ENCODE measurements at regions not wholly inside any gene's neighbourhood (a gene's known extent, or its start where the extent isn't known, plus 50 kb on each side); places are given as distances from the start of the nearest gene placed in this dataset.

DNA sequence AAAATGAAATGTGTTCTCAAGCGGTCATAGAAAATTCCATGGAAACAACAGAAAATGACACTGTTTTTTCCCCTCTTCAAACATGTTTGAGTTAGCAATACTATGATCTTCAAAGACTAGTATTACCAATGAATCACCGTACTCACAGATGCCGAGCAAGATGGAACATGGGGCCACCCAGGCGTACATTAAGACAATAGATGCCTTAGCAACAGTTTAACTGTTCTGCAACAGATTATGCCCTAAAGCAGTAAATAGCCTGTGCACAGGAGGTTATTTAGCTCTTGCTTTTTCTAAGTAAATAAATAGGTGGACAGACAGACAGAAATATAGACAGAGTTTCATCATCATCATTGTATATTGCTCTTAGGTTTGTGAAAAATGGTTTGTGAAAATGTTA, 284.0 kb upstream of the DEFB112 start:
- no peaks in the 10 kb centered on the region for H3K9me3 ChIP-seq (ENCODE audit: insufficient read depth, low read depth, low read length)
- H2BK5ac ChIP-seq (ENCODE audit: low read depth, low read length, poor library complexity), result no peak overlapping the region
- H3K36me3 ChIP-seq (ENCODE audit: control insufficient read depth in 1 of 2, insufficient read depth in 2 of 2, low read length in 2 of 2), result no peaks in the 10 kb centered on the region
- H3K79me1 ChIP-seq (ENCODE audit: low read length), result no peaks in the 10 kb centered on the region
- H2AFZ ChIP-seq (ENCODE audit: insufficient read depth, low read length, poor library complexity), result no peak overlapping the region
- no CpG with 5 or more reads among the region's 4 CpGs for WGBS (ENCODE audit: extremely low coverage, insufficient coverage, insufficient read length)
- H3K79me2 ChIP-seq (ENCODE audit: control insufficient read depth, insufficient read depth, low read length, poor library complexity), result no peaks in the 10 kb centered on the region
- H2BK120ac ChIP-seq (ENCODE audit: insufficient read depth, low read length, poor library complexity), result no peak overlapping the region
- H4K91ac ChIP-seq (ENCODE audit: low read depth, low read length), result no peak overlapping the region
- no peak overlapping the region for H3K4ac ChIP-seq (ENCODE audit: low read depth, low read length)
- H2BK12ac ChIP-seq (ENCODE audit: low read length), result no peak overlapping the region
- no peak overlapping the region for H3K18ac ChIP-seq (ENCODE audit: low read length)
- no peaks in the 10 kb centered on the region for H3K27me3 ChIP-seq (ENCODE audit: insufficient read depth, low read length)
- no peak overlapping the region for H3K9ac ChIP-seq (ENCODE audit: low read length)
- H3K23ac ChIP-seq (ENCODE audit: low read length), result no peak overlapping the region
- H4K12ac ChIP-seq (ENCODE audit: low read depth, low read length), result no peak overlapping the region
- no peak overlapping the region for H4K8ac ChIP-seq (ENCODE audit: low read depth, low read length)
- H3K4me3 ChIP-seq (ENCODE audit: low read depth, low read length), result no peak overlapping the region
- no peaks in the 10 kb centered on the region for H3K4me1 ChIP-seq (ENCODE audit: control insufficient read depth in 1 of 2, insufficient read depth in 2 of 2, low read length in 2 of 2)
- DNase-seq, result no peak
- no peak overlapping the region for H3K4me2 ChIP-seq (ENCODE audit: low read length)
- H3K27ac ChIP-seq (ENCODE audit: low read depth, low read length), result no peak overlapping the region
- H3K14ac ChIP-seq (ENCODE audit: low read length), result no peak overlapping the region
- H2AK5ac ChIP-seq (ENCODE audit: low read length), result no peak overlapping the region

DNA sequence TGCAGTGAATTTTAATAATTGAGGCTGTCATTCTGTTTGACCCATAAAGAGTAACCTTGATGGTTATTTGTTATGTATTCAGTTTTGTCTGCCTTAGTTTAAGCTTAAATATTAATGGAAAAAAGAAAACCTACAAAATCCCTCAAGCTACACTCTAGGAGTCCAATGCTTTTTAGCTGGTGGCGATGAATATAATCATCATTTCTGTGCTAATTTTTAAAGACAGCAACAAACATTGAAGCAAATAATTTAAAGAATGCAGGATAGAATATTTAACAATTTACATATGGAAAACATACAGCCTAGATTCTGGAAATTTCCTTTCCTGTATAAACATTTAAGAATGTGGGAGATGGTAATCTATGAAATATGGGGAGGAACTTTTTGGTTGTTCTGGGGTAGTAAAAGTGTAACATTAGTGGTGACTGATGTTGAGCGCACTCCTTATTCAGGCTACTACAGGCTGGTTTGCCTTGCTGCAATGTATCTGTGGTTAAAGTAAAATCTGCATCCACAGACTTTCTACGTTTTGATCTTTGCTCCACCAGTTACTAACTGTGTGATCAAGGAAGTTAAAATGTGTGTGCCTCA, 287.9 kb upstream of the DEFB112 start:
- H3K4me1 ChIP-seq (ENCODE audit: control insufficient read depth in 1 of 2, insufficient read depth in 2 of 2, low read length in 2 of 2), result no peaks in the 10 kb centered on the region
- no CpG with 5 or more reads among the region's 3 CpGs for WGBS (ENCODE audit: extremely low coverage, insufficient coverage, insufficient read length)
- no peak for DNase-seq

DNA sequence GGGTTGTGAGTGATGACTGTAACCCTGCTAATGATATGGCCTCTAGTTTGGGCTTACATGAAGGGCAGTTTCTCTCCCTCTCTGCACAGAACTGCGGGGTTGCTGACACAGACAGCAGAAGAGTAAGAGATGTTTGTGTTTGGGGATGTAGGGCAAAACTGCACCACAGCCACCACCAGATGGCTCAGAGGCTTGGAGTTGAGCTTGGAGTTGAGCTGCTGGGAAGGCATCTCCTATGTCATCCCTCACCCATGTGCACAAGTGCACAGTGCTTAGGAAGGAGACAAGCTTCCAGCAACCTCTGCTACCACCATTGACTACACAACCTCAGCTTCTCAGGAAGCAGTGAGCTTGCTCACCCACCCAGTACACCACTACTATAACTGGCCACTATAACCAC, 303.9 kb upstream of the DEFB112 start:
- Histone ChIP-seq H3K14ac (ENCODE audit: low read length) (no peak overlapping the region), H3K4me2 (ENCODE audit: low read length) (no peak overlapping the region), H4K8ac (ENCODE audit: low read depth, low read length) (no peak overlapping the region), H2AFZ (ENCODE audit: insufficient read depth, low read length, poor library complexity) (no peak overlapping the region), H3K4ac (ENCODE audit: low read depth, low read length) (no peak overlapping the region), H4K91ac (ENCODE audit: low read depth, low read length) (no peak overlapping the region), H3K18ac (ENCODE audit: low read length) (no peak overlapping the region), H3K36me3 (ENCODE audit: control insufficient read depth in 1 of 2, insufficient read depth in 2 of 2, low read length in 2 of 2) (no peaks in the 10 kb centered on the region), H3K79me2 (ENCODE audit: control insufficient read depth, insufficient read depth, low read length, poor library complexity) (no peaks in the 10 kb centered on the region), H2BK120ac (ENCODE audit: insufficient read depth, low read length, poor library complexity) (no peak overlapping the region), H3K27me3 (ENCODE audit: insufficient read depth, low read length) (no peaks in the 10 kb centered on the region), H3K9ac (ENCODE audit: low read length) (no peak overlapping the region), H4K12ac (ENCODE audit: low read depth, low read length) (no peak overlapping the region), H2BK12ac (ENCODE audit: low read length) (no peak overlapping the region), H2BK5ac (ENCODE audit: low read depth, low read length, poor library complexity) (no peak overlapping the region), H3K4me1 (ENCODE audit: control insufficient read depth in 1 of 2, insufficient read depth in 2 of 2, low read length in 2 of 2) (no peaks in the 10 kb centered on the region), H3K27ac (ENCODE audit: low read depth, low read length) (no peak overlapping the region), H3K79me1 (ENCODE audit: low read length) (no peaks in the 10 kb centered on the region), H2AK5ac (ENCODE audit: low read length) (no peak overlapping the region), H3K23ac (ENCODE audit: low read length) (no peak overlapping the region), H3K9me3 (ENCODE audit: insufficient read depth, low read depth, low read length) (no peaks in the 10 kb centered on the region), H3K4me3 (ENCODE audit: low read depth, low read length) (no peak overlapping the region)
- no peak for DNase-seq
- WGBS (ENCODE audit: extremely low coverage, insufficient coverage, insufficient read length), result no CpG with 5 or more reads among the region's 1 CpG

More for the DNA sequence above, 287.9 kb upstream of the DEFB112 start:
- Histone ChIP-seq H3K4ac (ENCODE audit: low read depth, low read length) (no peak overlapping the region), H2BK12ac (ENCODE audit: low read length) (no peak overlapping the region), H4K12ac (ENCODE audit: low read depth, low read length) (no peak overlapping the region), H2AK5ac (ENCODE audit: low read length) (no peak overlapping the region), H3K4me3 (ENCODE audit: low read depth, low read length) (no peak overlapping the region), H3K27ac (ENCODE audit: low read depth, low read length) (no peak overlapping the region), H3K79me1 (ENCODE audit: low read length) (no peaks in the 10 kb centered on the region), H3K9ac (ENCODE audit: low read length) (no peak overlapping the region), H3K23ac (ENCODE audit: low read length) (no peak overlapping the region), H3K14ac (ENCODE audit: low read length) (no peak overlapping the region), H3K4me2 (ENCODE audit: low read length) (no peak overlapping the region), H3K27me3 (ENCODE audit: insufficient read depth, low read length) (no peaks in the 10 kb centered on the region), H2AFZ (ENCODE audit: insufficient read depth, low read length, poor library complexity) (no peak overlapping the region), H3K79me2 (ENCODE audit: control insufficient read depth, insufficient read depth, low read length, poor library complexity) (no peaks in the 10 kb centered on the region), H2BK120ac (ENCODE audit: insufficient read depth, low read length, poor library complexity) (no peak overlapping the region), H3K36me3 (ENCODE audit: control insufficient read depth in 1 of 2, insufficient read depth in 2 of 2, low read length in 2 of 2) (no peaks in the 10 kb centered on the region), H2BK5ac (ENCODE audit: low read depth, low read length, poor library complexity) (no peak overlapping the region), H4K8ac (ENCODE audit: low read depth, low read length) (no peak overlapping the region), H3K9me3 (ENCODE audit: insufficient read depth, low read depth, low read length) (no peaks in the 10 kb centered on the region), H3K18ac (ENCODE audit: low read length) (no peak overlapping the region), H4K91ac (ENCODE audit: low read depth, low read length) (no peak overlapping the region)

DNA sequence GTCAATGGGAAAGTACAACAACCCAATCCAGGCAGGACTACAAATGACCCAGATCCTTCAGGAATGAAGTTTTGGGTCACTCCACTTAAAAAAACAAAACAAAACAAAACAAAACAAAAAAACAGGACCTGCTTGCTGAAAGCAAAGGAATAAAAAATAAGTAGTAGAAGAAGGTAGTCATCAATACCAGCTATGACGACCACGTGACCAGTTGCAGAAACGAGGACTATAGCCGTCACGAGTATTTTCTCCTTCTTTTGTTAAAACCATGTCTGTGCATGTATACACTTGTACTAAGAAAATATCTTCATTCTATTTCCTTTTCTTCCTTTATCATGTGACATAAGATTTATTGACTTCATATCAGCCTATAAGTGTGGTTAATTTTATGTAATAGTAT, 308.4 kb upstream of the DEFB112 start:
- H3K4ac ChIP-seq (ENCODE audit: low read depth, low read length), result no peak overlapping the region
- no peak overlapping the region for H3K27ac ChIP-seq (ENCODE audit: low read depth, low read length)
- no peak overlapping the region for H2AFZ ChIP-seq (ENCODE audit: insufficient read depth, low read length, poor library complexity)
- H3K4me1 ChIP-seq (ENCODE audit: control insufficient read depth in 1 of 2, insufficient read depth in 2 of 2, low read length in 2 of 2), result no peaks in the 10 kb centered on the region
- H3K27me3 ChIP-seq (ENCODE audit: insufficient read depth, low read length), result no peaks in the 10 kb centered on the region
- no CpG with 5 or more reads among the region's 5 CpGs for WGBS (ENCODE audit: extremely low coverage, insufficient coverage, insufficient read length)
- H4K8ac ChIP-seq (ENCODE audit: low read depth, low read length), result no peak overlapping the region
- H3K9ac ChIP-seq (ENCODE audit: low read length), result no peak overlapping the region
- no peak overlapping the region for H2BK120ac ChIP-seq (ENCODE audit: insufficient read depth, low read length, poor library complexity)
- H4K91ac ChIP-seq (ENCODE audit: low read depth, low read length), result no peak overlapping the region
- no peak for DNase-seq
- H3K14ac ChIP-seq (ENCODE audit: low read length), result no peak overlapping the region
- H2AK5ac ChIP-seq (ENCODE audit: low read length), result no peak overlapping the region
- H3K36me3 ChIP-seq (ENCODE audit: control insufficient read depth in 1 of 2, insufficient read depth in 2 of 2, low read length in 2 of 2), result no peaks in the 10 kb centered on the region
- H3K23ac ChIP-seq (ENCODE audit: low read length), result no peak overlapping the region
- H2BK12ac ChIP-seq (ENCODE audit: low read length), result no peak overlapping the region
- no peaks in the 10 kb centered on the region for H3K9me3 ChIP-seq (ENCODE audit: insufficient read depth, low read depth, low read length)
- no peak overlapping the region for H3K4me3 ChIP-seq (ENCODE audit: low read depth, low read length)
- no peaks in the 10 kb centered on the region for H3K79me1 ChIP-seq (ENCODE audit: low read length)
- H3K79me2 ChIP-seq (ENCODE audit: control insufficient read depth, insufficient read depth, low read length, poor library complexity), result no peaks in the 10 kb centered on the region
- H2BK5ac ChIP-seq (ENCODE audit: low read depth, low read length, poor library complexity), result no peak overlapping the region
- no peak overlapping the region for H3K4me2 ChIP-seq (ENCODE audit: low read length)
- H4K12ac ChIP-seq (ENCODE audit: low read depth, low read length), result no peak overlapping the region
- no peak overlapping the region for H3K18ac ChIP-seq (ENCODE audit: low read length)
